ENCODE measurements at regions not wholly inside any gene's neighbourhood (a gene's known extent, or its start where the extent isn't known, plus 50 kb on each side); places are given as distances from the start of the nearest gene placed in this dataset.
"Not testable (repeated sequence)": the region's sequence is repeated elsewhere in the genome, so short reads cannot be mapped to it uniquely, and the experiment has no call there.

DNA sequence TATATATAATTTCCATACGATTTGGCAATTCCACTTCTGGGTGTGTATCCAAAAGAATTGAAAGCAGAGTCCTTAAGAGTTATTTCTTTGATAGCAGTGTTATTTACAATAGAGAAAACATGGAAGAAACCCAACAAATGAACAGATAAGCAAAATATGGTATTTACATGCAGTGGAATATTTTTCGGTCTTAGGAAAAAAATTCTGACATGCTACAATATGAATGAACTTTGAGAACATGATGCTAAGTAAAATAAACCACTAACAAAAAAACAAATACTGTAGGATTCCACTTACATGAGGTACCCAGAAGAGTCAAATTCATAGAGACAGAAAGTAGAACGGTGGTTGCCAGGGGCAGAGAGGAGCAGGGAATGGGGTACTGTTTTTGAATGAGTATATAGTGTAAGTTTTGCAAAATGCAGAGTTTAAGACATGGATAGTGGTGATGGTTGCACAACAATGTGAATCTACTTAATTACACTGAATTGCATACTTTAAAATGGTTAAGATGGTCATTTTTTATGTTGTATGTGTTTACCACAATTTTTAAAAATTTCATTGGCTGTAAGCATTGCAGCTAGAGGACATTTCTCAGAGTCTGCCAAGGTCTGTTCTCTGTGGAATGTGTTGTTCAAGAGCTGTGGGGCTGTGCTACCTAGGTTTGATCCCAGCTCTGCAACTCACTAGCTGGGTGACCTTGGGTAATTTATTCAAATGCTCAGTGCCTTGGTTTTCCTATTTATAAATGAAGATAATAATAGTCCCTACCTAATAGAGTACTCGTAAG, 122.1 kb downstream of the MEX3B start:
- TF ChIP-seq PAX5 (IDR thresholded peaks at IDR 0.05; ENCODE audit: insufficient read depth, low read length, severe bottlenecking) (no peak), SPI1 (IDR thresholded peaks at IDR 0.05; ENCODE audit: low read depth, low read length) (no peak), TAF1 (IDR thresholded peaks at IDR 0.05; ENCODE audit: low read depth, low read length) (no peak), POLR2AphosphoS5 (IDR thresholded peaks at IDR 0.05; ENCODE audit: low read depth, low read length) (no peak), POU2F2 (IDR thresholded peaks at IDR 0.05; ENCODE audit: low read depth, low read length) (no peak), POLR2A (IDR thresholded peaks at IDR 0.05; ENCODE audit: low read depth, low read length) (no peak)
- DNase-seq (ENCODE audit: insufficient read length, low spot score) (no peak), FAIRE-seq (no peak)

DNA sequence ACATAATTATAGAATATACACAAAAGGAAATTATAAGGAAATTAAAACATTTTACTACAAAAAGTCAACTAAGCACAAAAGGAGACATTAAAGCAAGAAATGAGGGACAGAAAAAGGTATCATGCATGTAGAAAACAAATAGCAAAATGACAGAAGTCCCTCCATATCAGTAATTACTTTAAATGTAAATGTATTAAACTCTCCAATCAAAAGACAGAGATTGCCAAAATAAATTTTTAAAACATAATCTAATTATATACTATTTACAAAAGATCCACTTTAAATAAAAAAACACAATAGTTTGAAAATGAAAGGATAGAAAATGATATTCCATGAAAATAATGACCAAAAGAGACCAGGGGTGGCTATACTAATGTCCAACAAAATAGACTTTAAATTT, 123.7 kb downstream of the MEX3B start:
- no peak for DNase-seq (ENCODE audit: insufficient read length, low spot score)
- no peak for FAIRE-seq
- TF ChIP-seq POLR2AphosphoS5 (IDR thresholded peaks at IDR 0.05; ENCODE audit: low read depth, low read length) = no peak
- TF ChIP-seq TAF1 (IDR thresholded peaks at IDR 0.05; ENCODE audit: low read depth, low read length) = no peak
- no peak for TF ChIP-seq POLR2A (IDR thresholded peaks at IDR 0.05; ENCODE audit: low read depth, low read length)
- no peak for TF ChIP-seq SPI1 (IDR thresholded peaks at IDR 0.05; ENCODE audit: low read depth, low read length)
- TF ChIP-seq POU2F2 (IDR thresholded peaks at IDR 0.05; ENCODE audit: low read depth, low read length) = no peak
- no peak for TF ChIP-seq PAX5 (IDR thresholded peaks at IDR 0.05; ENCODE audit: insufficient read depth, low read length, severe bottlenecking)

DNA sequence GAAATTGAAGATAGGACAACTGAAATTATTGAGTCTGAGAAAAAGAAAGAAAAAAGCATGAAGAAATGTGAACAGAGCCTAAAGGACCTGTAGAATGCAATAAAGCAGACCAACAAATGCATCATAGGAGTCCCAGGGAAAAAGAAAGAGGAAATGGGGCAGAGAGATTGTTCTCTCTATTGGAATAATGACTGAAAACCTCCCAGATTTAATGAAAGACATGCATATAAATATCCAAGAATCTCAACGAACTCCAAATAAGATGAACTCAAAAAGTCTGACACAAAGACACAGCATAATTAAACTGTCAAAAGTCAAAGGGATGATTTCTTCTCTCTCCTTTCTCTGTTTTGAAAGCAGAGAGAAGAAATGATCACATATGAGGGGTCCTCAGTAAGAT, 124.7 kb downstream of the MEX3B start:
- DNase-seq (ENCODE audit: insufficient read length, low spot score) = no peak
- TF ChIP-seq TAF1 (IDR thresholded peaks at IDR 0.05; ENCODE audit: low read depth, low read length) = no peak
- no peak for TF ChIP-seq POU2F2 (IDR thresholded peaks at IDR 0.05; ENCODE audit: low read depth, low read length)
- TF ChIP-seq SPI1 (IDR thresholded peaks at IDR 0.05; ENCODE audit: low read depth, low read length) = no peak
- no peak for TF ChIP-seq POLR2AphosphoS5 (IDR thresholded peaks at IDR 0.05; ENCODE audit: low read depth, low read length)
- TF ChIP-seq POLR2A (IDR thresholded peaks at IDR 0.05; ENCODE audit: low read depth, low read length) = no peak
- no peak for TF ChIP-seq PAX5 (IDR thresholded peaks at IDR 0.05; ENCODE audit: insufficient read depth, low read length, severe bottlenecking)
- FAIRE-seq = no peak

DNA sequence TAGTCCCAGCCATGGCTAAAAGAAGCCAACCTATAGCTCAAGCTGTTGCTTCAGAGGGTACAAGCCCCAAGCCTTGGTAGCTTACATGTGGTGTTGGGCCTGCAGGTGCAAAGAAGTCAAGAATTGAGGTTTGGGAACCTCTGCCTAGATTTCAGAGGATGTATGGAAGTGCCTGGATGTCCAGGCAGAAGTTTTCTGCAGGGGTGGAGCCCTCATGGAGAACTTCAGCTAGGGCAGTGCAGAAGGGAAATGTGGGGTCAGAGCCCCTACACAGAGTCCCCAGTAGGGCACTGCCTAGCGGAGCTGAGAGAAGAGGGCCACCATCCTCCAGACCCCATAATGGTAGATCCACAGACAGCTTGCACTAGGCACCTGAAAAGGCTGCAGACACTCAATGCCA, 127.1 kb downstream of the MEX3B start:
- DNase-seq (ENCODE audit: insufficient read length, low spot score); FAIRE-seq: not testable (repeated sequence)

GRCh38 chr15:81916451-81916850, 129.4 kb downstream of the MEX3B start:
- DNase-seq (ENCODE audit: insufficient read length, low spot score) = no peak
- no peak for FAIRE-seq
- TF ChIP-seq PAX5 (IDR thresholded peaks at IDR 0.05; ENCODE audit: insufficient read depth, low read length, severe bottlenecking) = no peak
- TF ChIP-seq POU2F2 (IDR thresholded peaks at IDR 0.05; ENCODE audit: low read depth, low read length) = no peak
- no peak for TF ChIP-seq POLR2A (IDR thresholded peaks at IDR 0.05; ENCODE audit: low read depth, low read length)
- TF ChIP-seq SPI1 (IDR thresholded peaks at IDR 0.05; ENCODE audit: low read depth, low read length) = no peak
- no peak for TF ChIP-seq POLR2AphosphoS5 (IDR thresholded peaks at IDR 0.05; ENCODE audit: low read depth, low read length)
- TF ChIP-seq TAF1 (IDR thresholded peaks at IDR 0.05; ENCODE audit: low read depth, low read length) = no peak

- FAIRE-seq (no peak), DNase-seq (ENCODE audit: insufficient read length, low spot score) (no peak)
- TF ChIP-seq POLR2AphosphoS5 (IDR thresholded peaks at IDR 0.05; ENCODE audit: low read depth, low read length) (no peak), POU2F2 (IDR thresholded peaks at IDR 0.05; ENCODE audit: low read depth, low read length) (no peak), TAF1 (IDR thresholded peaks at IDR 0.05; ENCODE audit: low read depth, low read length) (no peak), POLR2A (IDR thresholded peaks at IDR 0.05; ENCODE audit: low read depth, low read length) (no peak), SPI1 (IDR thresholded peaks at IDR 0.05; ENCODE audit: low read depth, low read length) (no peak), PAX5 (IDR thresholded peaks at IDR 0.05; ENCODE audit: insufficient read depth, low read length, severe bottlenecking) (no peak)
Measured at GRCh38 chr15:81915990-81916389, 129.8 kb downstream of the MEX3B start.

DNA sequence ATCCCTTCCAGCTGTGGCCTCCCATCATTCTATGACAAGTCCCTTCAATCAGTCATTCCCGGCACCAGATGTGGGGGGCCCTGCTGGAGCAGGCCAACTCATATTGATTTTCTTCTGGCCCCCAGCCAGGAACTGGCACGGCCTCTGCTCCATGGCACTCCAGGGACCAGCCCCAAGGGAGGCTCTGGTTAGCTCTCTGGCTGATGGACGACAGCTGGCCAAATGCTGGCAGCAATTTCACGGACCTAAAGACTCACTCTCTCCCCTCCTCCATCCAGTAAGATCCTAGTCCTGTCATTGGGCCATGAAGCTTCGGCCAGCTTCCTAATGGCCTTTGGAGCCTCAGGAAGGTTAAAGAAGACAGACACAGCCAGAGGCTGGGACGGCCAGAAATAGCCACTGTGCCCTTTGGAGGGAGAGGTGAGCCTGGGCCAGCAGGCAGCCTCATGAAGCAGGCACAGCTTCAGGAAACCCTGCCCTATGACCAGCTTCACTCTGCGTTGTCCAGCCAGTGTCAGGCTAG, 131.0 kb downstream of the MEX3B start:
- DNase-seq (ENCODE audit: insufficient read length, low spot score) (no peak), FAIRE-seq (no peak)
- TF ChIP-seq TAF1 (IDR thresholded peaks at IDR 0.05; ENCODE audit: low read depth, low read length) (no peak), PAX5 (IDR thresholded peaks at IDR 0.05; ENCODE audit: insufficient read depth, low read length, severe bottlenecking) (no peak), POU2F2 (IDR thresholded peaks at IDR 0.05; ENCODE audit: low read depth, low read length) (no peak), POLR2AphosphoS5 (IDR thresholded peaks at IDR 0.05; ENCODE audit: low read depth, low read length) (no peak), SPI1 (IDR thresholded peaks at IDR 0.05; ENCODE audit: low read depth, low read length) (no peak), POLR2A (IDR thresholded peaks at IDR 0.05; ENCODE audit: low read depth, low read length) (no peak)

GRCh38 chr15:81914333-81914732, 131.5 kb downstream of the MEX3B start:
- no peak for DNase-seq (ENCODE audit: insufficient read length, low spot score)
- TF ChIP-seq POLR2AphosphoS5 (IDR thresholded peaks at IDR 0.05; ENCODE audit: low read depth, low read length) = no peak
- TF ChIP-seq SPI1 (IDR thresholded peaks at IDR 0.05; ENCODE audit: low read depth, low read length) = no peak
- no peak for TF ChIP-seq POU2F2 (IDR thresholded peaks at IDR 0.05; ENCODE audit: low read depth, low read length)
- TF ChIP-seq TAF1 (IDR thresholded peaks at IDR 0.05; ENCODE audit: low read depth, low read length) = no peak
- no peak for FAIRE-seq

GRCh38 chr15:81911022-81911971, 134.5 kb downstream of the MEX3B start:
- no peak for DNase-seq (ENCODE audit: insufficient read length, low spot score)
- TF ChIP-seq SPI1 (IDR thresholded peaks at IDR 0.05; ENCODE audit: low read depth, low read length) (no peak), PAX5 (IDR thresholded peaks at IDR 0.05; ENCODE audit: insufficient read depth, low read length, severe bottlenecking) (no peak), TAF1 (IDR thresholded peaks at IDR 0.05; ENCODE audit: low read depth, low read length) (no peak), POU2F2 (IDR thresholded peaks at IDR 0.05; ENCODE audit: low read depth, low read length) (no peak), POLR2AphosphoS5 (IDR thresholded peaks at IDR 0.05; ENCODE audit: low read depth, low read length) (no peak), POLR2A (IDR thresholded peaks at IDR 0.05; ENCODE audit: low read depth, low read length) (no peak)
- no peak for FAIRE-seq

All from GM12891 (cell line).